K562 (cell line): ENCODE measurements at regions not wholly inside any gene's neighbourhood (a gene's known extent, or its start where the extent isn't known, plus 50 kb on each side); places are given as distances from the start of the nearest gene placed in this dataset.

Experiments used
- ATAC-seq: fragments of 200-7000 bp; cut with Tn5 transposase; 3 replicates; pipeline ENCODE4 v1.9.1; 2020; ENCODE audit warnings: moderate library complexity
- BruUV-seq: library from RNA; stranded (reverse); fragments of 400-500 nt; replicated peaks from 2 replicates; lab custom pipeline; 2021; lab: Mats Ljungman, UMichigan
- CTCF ChIA-PET: fragments of 300-600 bp; formaldehyde crosslinking; extraction: SDS; loops from one replicate; lab custom pipeline; 2021; ENCODE audit warnings: low intra/inter-chr PET ratio; lab: Yijun Ruan, JAX
- POLR2A ChIA-PET: fragments of 300-600, 350-650 bp; sonication (Branson Sonifier 250); formaldehyde crosslinking; extraction: SDS; loops from one replicate; lab custom pipeline; 2021; ENCODE audit warnings: antibody characterized with exemption, inconsistent platforms; lab: Yijun Ruan, JAX
- DNase-seq, 4 experiments: peaks; one replicate each; pipeline versions ENCODE4 v3.0.0 to v3.0.0-alpha.2; 2011 to 2018; ENCODE audit warnings: low spot score in 3 of 4, mixed read lengths in 3 of 4; ENCODE audit errors: extremely low read depth in 1 of 4
- FAIRE-seq: peaks from 2 replicates; lab custom pipeline; 2011; peaks lifted over from hg19 to GRCh38; lab: Jason Lieb, UNC
- H2AFZ ChIP-seq: 2 replicates; pipeline ENCODE4 v1.6.0; 2011; ENCODE audit warnings: low read depth, low read length, control low read depth, inconsistent platforms
- H3K27ac ChIP-seq: fragments of 200-600 bp; 3 replicates; pipeline ENCODE4 v1.8.0; 2011; ENCODE audit warnings: low read depth, mild to moderate bottlenecking, control low read depth, inconsistent platforms, low read length, moderate library complexity, mixed read lengths; ENCODE audit errors: extremely low read depth
- H3K27me3 ChIP-seq, 2 experiments: fragments of 300-600 bp in 1 of 2; 2 replicates in 1 of 2; 3 replicates in 1 of 2; pipeline versions ENCODE4 v1.6.0 to v1.8.0; 2011; ENCODE audit warnings: inconsistent platforms in 2 of 2, low read length in 2 of 2, mild to moderate bottlenecking in 1 of 2, mixed read lengths in 1 of 2, moderate library complexity in 1 of 2; ENCODE audit not compliant: control insufficient read depth in 2 of 2, insufficient read depth in 2 of 2
- H3K36me3 ChIP-seq: fragments of 300-600 bp; 3 replicates; pipeline ENCODE4 v1.8.0; 2011; ENCODE audit warnings: mild to moderate bottlenecking, low read length, inconsistent platforms; ENCODE audit not compliant: control insufficient read depth, insufficient read depth
- H3K4me1 ChIP-seq, 2 experiments: fragments of 200-600 bp in 1 of 2; replicated peaks in 1 of 2; 2 replicates in 1 of 2; 3 replicates in 1 of 2; pipeline versions ENCODE4 v1.5.1 to v1.8.0; 2011; ENCODE audit warnings: inconsistent platforms in 2 of 2, low read length in 2 of 2, mild to moderate bottlenecking in 1 of 2, mixed read lengths in 1 of 2, moderate library complexity in 1 of 2; ENCODE audit not compliant: control insufficient read depth in 2 of 2, insufficient read depth in 2 of 2
- H3K4me2 ChIP-seq: 2 replicates; pipeline ENCODE4 v1.6.1; 2011; ENCODE audit warnings: low read length, control low read depth, inconsistent platforms, mixed read lengths; ENCODE audit not compliant: insufficient read depth
- H3K4me3 ChIP-seq: fragments of 200-600 bp; sonication (generic), shearing (Covaris generic); 2 replicates; pipeline ENCODE4 v1.5.1; 2016; ENCODE audit warnings: control low read depth, inconsistent platforms
- H3K79me2 ChIP-seq: fragments of 200-600 bp; 3 replicates; pipeline ENCODE4 v1.8.0; 2011; ENCODE audit warnings: low read length, inconsistent platforms; ENCODE audit not compliant: control insufficient read depth, insufficient read depth
- H3K9ac ChIP-seq, 2 experiments: 2 replicates each; pipeline versions ENCODE4 v1.6.0 to v1.6.1; 2011; ENCODE audit warnings: low read depth in 2 of 2, low read length in 2 of 2, control low read depth in 1 of 2, inconsistent platforms in 1 of 2, mild to moderate bottlenecking in 1 of 2, mixed read lengths in 1 of 2; ENCODE audit not compliant: insufficient read depth in 1 of 2
- H3K9me1 ChIP-seq: one replicate; pipeline ENCODE4 v1.6.0; 2011; ENCODE audit warnings: inconsistent platforms, mild to moderate bottlenecking, low read length, moderate library complexity; ENCODE audit not compliant: control insufficient read depth, insufficient read depth
- H3K9me3 ChIP-seq: replicated peaks from 2 replicates; pipeline ENCODE4 v1.5.1; 2011; ENCODE audit warnings: low read depth, low read length, inconsistent platforms; ENCODE audit not compliant: control insufficient read depth, insufficient read depth
- H4K20me1 ChIP-seq: replicated peaks from 2 replicates; pipeline ENCODE4 v1.6.1; 2011; ENCODE audit warnings: low read length, inconsistent platforms, mixed read lengths; ENCODE audit not compliant: control insufficient read depth, insufficient read depth
- BRD9 ChIP-seq: fragments of 450-650 bp; IDR thresholded peaks from 2 replicates; pipeline ENCODE4 v1.6.1; 2018; ENCODE audit warnings: low read depth; ENCODE audit not compliant: partially characterized antibody
- MAFF ChIP-seq: IDR thresholded peaks from 2 replicates; pipeline ENCODE4 v1.6.1; 2012; ENCODE audit warnings: low read length, improper control_type of control experiment
- NBN ChIP-seq: fragments of 450-650 bp; IDR thresholded peaks from 2 replicates; pipeline ENCODE4 v1.6.1; 2016; ENCODE audit warnings: low read depth, mild to moderate bottlenecking
- POLR2AphosphoS2 ChIP-seq: IDR thresholded peaks from 2 replicates; pipeline ENCODE4 v1.6.1; 2012; ENCODE audit warnings: low read length, improper control_type of control experiment
- TCF7L2 ChIP-seq: fragments of 150-350 bp; IDR thresholded peaks from 2 replicates; pipeline ENCODE4 v1.6.1; 2016; ENCODE audit warnings: low read depth, mild to moderate bottlenecking, low read length, moderate library complexity
- WGBS: fragments of 100-300 bp; shearing (Covaris generic); methylation state at CpG from one replicate; pipeline ENCODE4 v1.1.6; 2016; ENCODE audit warnings: low coverage, mixed read lengths; ENCODE audit not compliant: insufficient coverage; ENCODE audit errors: missing lambda C conversion rate; 5-methylcytosine and 5-hydroxymethylcytosine counted together
- in situ Hi-C: fragments of 300-500 bp; cut with MboI; formaldehyde crosslinking; loops from 4 replicates; pipeline ENCODE4 v1.15.0; 2018; ENCODE audit warnings: inconsistent platforms, mixed read lengths
- intact Hi-C: fragments of 100-400 bp; cut with micrococcal nuclease; formaldehyde crosslinking; loops from 2 replicates; pipeline ENCODE4 v1.14.2; 2022
- TF ChIP-seq, protein P1 (sequence below): IDR thresholded peaks from 2 replicates; pipeline ENCODE4 v1.6.1; 2012; ENCODE audit warnings: low read depth, low read length, improper control_type of control experiment, borderline replicate concordance
- TF ChIP-seq, protein P2 (sequence below): fragments of 450-650 bp; IDR thresholded peaks from 2 replicates; pipeline ENCODE4 v1.6.1; 2016; ENCODE audit warnings: missing biosample characterization, missing genetic modification characterization

DNA sequence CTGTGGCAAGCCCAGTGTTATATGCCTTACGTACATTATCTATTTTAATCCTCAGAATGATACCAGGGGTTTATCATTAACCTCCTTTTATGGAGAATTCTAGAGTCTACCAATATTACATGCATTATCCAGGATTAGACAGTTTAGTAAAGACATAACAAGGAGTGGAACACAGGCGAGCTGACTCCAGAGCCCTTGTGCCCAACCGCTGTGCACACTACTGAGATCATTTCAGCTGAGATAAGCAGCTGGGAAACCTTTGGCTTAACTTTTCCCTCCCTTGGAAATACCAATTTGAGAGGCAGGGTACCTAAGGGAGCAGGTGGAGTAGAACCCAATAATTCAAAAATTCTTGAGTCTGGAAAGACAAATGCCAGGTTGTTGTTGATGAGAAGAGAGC lies 59.8 kb upstream of the ATP1B1 start (continued):
- no peak for TF ChIP-seq NBN

DNA sequence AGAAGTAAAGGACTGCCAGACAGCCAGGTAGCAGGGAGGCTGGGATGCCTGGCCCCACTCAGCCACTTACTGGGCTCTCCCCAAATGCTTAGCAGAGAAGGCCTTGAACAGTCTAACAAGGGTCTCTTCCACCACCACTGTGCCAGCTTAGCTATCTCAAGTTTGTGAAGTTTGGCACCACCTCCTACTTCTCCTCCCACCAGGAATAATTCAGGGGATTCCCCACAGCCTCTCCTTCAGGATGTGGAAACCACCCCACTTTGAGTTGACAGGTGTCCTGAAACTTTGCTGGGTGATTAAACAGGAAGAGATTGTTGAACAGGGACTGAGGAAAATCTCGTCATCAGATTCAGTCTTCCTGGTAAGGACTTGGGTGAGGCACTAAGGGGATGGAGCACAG lies 59.4 kb upstream of the ATP1B1 start:
- no peak overlapping the region for H3K27ac ChIP-seq
- H3K9me3 ChIP-seq, result no peaks in the 10 kb centered on the region
- FAIRE-seq (no peak), ATAC-seq (no peak), DNase-seq (no peak)
- BruUV-seq, result no TSS peak
- H3K9ac ChIP-seq, result no peak overlapping the region
- no peaks in the 10 kb centered on the region for H3K79me2 ChIP-seq
- in situ Hi-C loops, result no loop called here
- H3K4me1 ChIP-seq, result no peaks in the 10 kb centered on the region; a peak in 1 of 5 replicates
- H3K4me2 ChIP-seq, result no peak overlapping the region
- H4K20me1 ChIP-seq, result no peaks in the 10 kb centered on the region
- no peak overlapping the region for H3K4me3 ChIP-seq
- no peaks in the 10 kb centered on the region for H3K9me1 ChIP-seq
- 9% methylated on average over 1 of the region's 1 CpG for WGBS
- no peaks in the 10 kb centered on the region for H3K36me3 ChIP-seq
- POLR2A ChIA-PET, result interaction anchor here (0.8 kb wide), 1 partner anchor 13 kb away, joined by 3 read pairs; no protein-coding TSS in a partner anchor
- H3K27me3 ChIP-seq, result peaks cover 0 to 19% of the 10 kb centered on the region in 2 experiments; a peak in 3 of 5 replicates
- CTCF ChIA-PET, result no interaction called here
- H2AFZ ChIP-seq, result no peak overlapping the region
- TF ChIP-seq POLR2AphosphoS2 (no peak), MAFF (no peak), TCF7L2 (no peak), BRD9 (no peak)
- TF ChIP-seq, protein P1, sequence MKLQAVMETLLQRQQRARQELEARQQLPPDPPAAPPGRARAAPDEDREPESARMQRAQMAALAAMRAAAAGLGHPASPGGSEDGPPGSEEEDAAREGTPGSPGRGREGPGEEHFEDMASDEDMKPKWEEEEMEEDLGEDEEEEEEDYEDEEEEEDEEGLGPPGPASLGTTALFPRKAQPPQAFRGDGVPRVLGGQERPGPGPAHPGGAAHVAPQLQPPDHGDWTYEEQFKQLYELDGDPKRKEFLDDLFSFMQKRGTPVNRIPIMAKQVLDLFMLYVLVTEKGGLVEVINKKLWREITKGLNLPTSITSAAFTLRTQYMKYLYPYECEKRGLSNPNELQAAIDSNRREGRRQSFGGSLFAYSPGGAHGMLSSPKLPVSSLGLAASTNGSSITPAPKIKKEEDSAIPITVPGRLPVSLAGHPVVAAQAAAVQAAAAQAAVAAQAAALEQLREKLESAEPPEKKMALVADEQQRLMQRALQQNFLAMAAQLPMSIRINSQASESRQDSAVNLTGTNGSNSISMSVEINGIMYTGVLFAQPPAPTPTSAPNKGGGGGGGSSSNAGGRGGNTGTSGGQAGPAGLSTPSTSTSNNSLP, result no peak
- TF ChIP-seq, protein P2, sequence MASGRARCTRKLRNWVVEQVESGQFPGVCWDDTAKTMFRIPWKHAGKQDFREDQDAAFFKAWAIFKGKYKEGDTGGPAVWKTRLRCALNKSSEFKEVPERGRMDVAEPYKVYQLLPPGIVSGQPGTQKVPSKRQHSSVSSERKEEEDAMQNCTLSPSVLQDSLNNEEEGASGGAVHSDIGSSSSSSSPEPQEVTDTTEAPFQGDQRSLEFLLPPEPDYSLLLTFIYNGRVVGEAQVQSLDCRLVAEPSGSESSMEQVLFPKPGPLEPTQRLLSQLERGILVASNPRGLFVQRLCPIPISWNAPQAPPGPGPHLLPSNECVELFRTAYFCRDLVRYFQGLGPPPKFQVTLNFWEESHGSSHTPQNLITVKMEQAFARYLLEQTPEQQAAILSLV (tag), result no peak
- intact Hi-C loops, result no loop called here
